ENCODE measurements at regions not wholly inside any gene's neighbourhood (a gene's known extent, or its start where the extent isn't known, plus 50 kb on each side); places are given as distances from the start of the nearest gene placed in this dataset.
"Not testable (repeated sequence)": the region's sequence is repeated elsewhere in the genome, so short reads cannot be mapped to it uniquely, and the experiment has no call there.

- Histone ChIP-seq H3K4me3 (ENCODE audit: low read depth, low read length) (no peak overlapping the region), H3K36me3 (ENCODE audit: control insufficient read depth, insufficient read depth, low read length) (no peaks in the 10 kb centered on the region), H3K9me3 (ENCODE audit: control insufficient read depth, insufficient read depth, low read depth, low read length) (peaks cover 11% of the 10 kb centered on the region), H3K27ac (ENCODE audit: low read depth, low read length) (no peak overlapping the region), H3K9ac (ENCODE audit: low read length) (no peak overlapping the region), H3K27me3 (ENCODE audit: control insufficient read depth, insufficient read depth, low read length) (peaks cover 4% of the 10 kb centered on the region), H3K4me1 (ENCODE audit: control insufficient read depth, insufficient read depth, low read length) (no peaks in the 10 kb centered on the region)
These were observed 200.7 kb downstream of the RRAGC start for GRCh38 chr1:38658883-38659282.

- Histone ChIP-seq H3K4me1 (ENCODE audit: control insufficient read depth, insufficient read depth, low read length) (no peaks in the 10 kb centered on the region), H3K9ac (ENCODE audit: low read length) (no peak overlapping the region), H3K4me3 (ENCODE audit: low read depth, low read length) (no peak overlapping the region), H3K36me3 (ENCODE audit: control insufficient read depth, insufficient read depth, low read length) (no peaks in the 10 kb centered on the region), H3K27ac (ENCODE audit: low read depth, low read length) (no peak overlapping the region), H3K9me3 (ENCODE audit: control insufficient read depth, insufficient read depth, low read depth, low read length) (peaks cover 11% of the 10 kb centered on the region), H3K27me3 (ENCODE audit: control insufficient read depth, insufficient read depth, low read length) (no peaks in the 10 kb centered on the region)
These were observed 201.7 kb downstream of the RRAGC start for GRCh38 chr1:38657873-38658272.

- H3K9me3 ChIP-seq (ENCODE audit: control insufficient read depth, insufficient read depth, low read depth, low read length) = peaks cover 11% of the 10 kb centered on the region
- H3K36me3 ChIP-seq (ENCODE audit: control insufficient read depth, insufficient read depth, low read length) = no peaks in the 10 kb centered on the region
- H3K4me3 ChIP-seq (ENCODE audit: low read depth, low read length) = no peak overlapping the region
- H3K4me1 ChIP-seq (ENCODE audit: control insufficient read depth, insufficient read depth, low read length) = no peaks in the 10 kb centered on the region
- no peak overlapping the region for H3K27ac ChIP-seq (ENCODE audit: low read depth, low read length)
- H3K9ac ChIP-seq (ENCODE audit: low read length) = no peak overlapping the region
- H3K27me3 ChIP-seq (ENCODE audit: control insufficient read depth, insufficient read depth, low read length) = no peaks in the 10 kb centered on the region
These were observed 202.2 kb downstream of the RRAGC start for GRCh38 chr1:38657207-38657840.

- Histone ChIP-seq H3K27me3 (ENCODE audit: control insufficient read depth, insufficient read depth, low read length) (no peaks in the 10 kb centered on the region), H3K9me3 (ENCODE audit: control insufficient read depth, insufficient read depth, low read depth, low read length) (peaks cover 11% of the 10 kb centered on the region), H3K4me1 (ENCODE audit: control insufficient read depth, insufficient read depth, low read length) (no peaks in the 10 kb centered on the region), H3K4me3 (ENCODE audit: low read depth, low read length) (no peak overlapping the region), H3K36me3 (ENCODE audit: control insufficient read depth, insufficient read depth, low read length) (no peaks in the 10 kb centered on the region), H3K27ac (ENCODE audit: low read depth, low read length) (no peak overlapping the region), H3K9ac (ENCODE audit: low read length) (no peak overlapping the region)
These were observed 202.8 kb downstream of the RRAGC start for GRCh38 chr1:38656726-38657125.

- Histone ChIP-seq H3K36me3 (ENCODE audit: control insufficient read depth, insufficient read depth, low read length) (no peaks in the 10 kb centered on the region), H3K9ac (ENCODE audit: low read length) (no peak overlapping the region), H3K27me3 (ENCODE audit: control insufficient read depth, insufficient read depth, low read length) (no peaks in the 10 kb centered on the region), H3K4me1 (ENCODE audit: control insufficient read depth, insufficient read depth, low read length) (no peaks in the 10 kb centered on the region), H3K9me3 (ENCODE audit: control insufficient read depth, insufficient read depth, low read depth, low read length) (no peaks in the 10 kb centered on the region), H3K27ac (ENCODE audit: low read depth, low read length) (no peak overlapping the region), H3K4me3 (ENCODE audit: low read depth, low read length) (no peak overlapping the region)
These were observed 207.4 kb downstream of the RRAGC start for GRCh38 chr1:38652217-38652616.

GRCh38 chr1:38651669-38652068 lies 207.9 kb downstream of the RRAGC start:
- Histone ChIP-seq H3K36me3 (ENCODE audit: control insufficient read depth, insufficient read depth, low read length) (no peaks in the 10 kb centered on the region), H3K4me1 (ENCODE audit: control insufficient read depth, insufficient read depth, low read length) (no peaks in the 10 kb centered on the region), H3K9ac (ENCODE audit: low read length) (no peak overlapping the region), H3K9me3 (ENCODE audit: control insufficient read depth, insufficient read depth, low read depth, low read length) (0 out of 2 replicates have a peak, but pooled peaks cover under 1% of the 10 kb centered on the region), H3K4me3 (ENCODE audit: low read depth, low read length) (no peak overlapping the region), H3K27me3 (ENCODE audit: control insufficient read depth, insufficient read depth, low read length) (no peaks in the 10 kb centered on the region), H3K27ac (ENCODE audit: low read depth, low read length) (no peak overlapping the region)

GRCh38 chr1:38648417-38648816 lies 211.2 kb downstream of the RRAGC start:
- Histone ChIP-seq H3K4me3 (ENCODE audit: low read depth, low read length) (no peak overlapping the region), H3K27ac (ENCODE audit: low read depth, low read length) (no peak overlapping the region), H3K4me1 (ENCODE audit: control insufficient read depth, insufficient read depth, low read length) (0 out of 2 replicates have a peak, but pooled peaks cover 2% of the 10 kb centered on the region), H3K9me3 (ENCODE audit: control insufficient read depth, insufficient read depth, low read depth, low read length) (peaks cover 12% of the 10 kb centered on the region), H3K36me3 (ENCODE audit: control insufficient read depth, insufficient read depth, low read length) (no peaks in the 10 kb centered on the region), H3K27me3 (ENCODE audit: control insufficient read depth, insufficient read depth, low read length) (no peaks in the 10 kb centered on the region), H3K9ac (ENCODE audit: low read length) (no peak overlapping the region)

GRCh38 chr1:38647341-38647740 lies 212.2 kb downstream of the RRAGC start:
- not testable (repeated sequence) for H3K27me3 ChIP-seq (ENCODE audit: control insufficient read depth, insufficient read depth, low read length); H3K36me3 ChIP-seq (ENCODE audit: control insufficient read depth, insufficient read depth, low read length); H3K4me3 ChIP-seq (ENCODE audit: low read depth, low read length); H3K27ac ChIP-seq (ENCODE audit: low read depth, low read length); H3K9ac ChIP-seq (ENCODE audit: low read length); H3K4me1 ChIP-seq (ENCODE audit: control insufficient read depth, insufficient read depth, low read length)
- peaks cover 12% of the 10 kb centered on the region for H3K9me3 ChIP-seq (ENCODE audit: control insufficient read depth, insufficient read depth, low read depth, low read length)

GRCh38 chr1:38644092-38644491 lies 215.5 kb downstream of the RRAGC start:
- H3K9ac ChIP-seq (ENCODE audit: low read length) = no peak overlapping the region
- H3K4me3 ChIP-seq (ENCODE audit: low read depth, low read length) = no peak overlapping the region

GRCh38 chr1:38641661-38642060 lies 217.9 kb downstream of the RRAGC start:
- no peak overlapping the region for H3K4me3 ChIP-seq (ENCODE audit: low read depth, low read length)
- no peaks in the 10 kb centered on the region for H3K36me3 ChIP-seq (ENCODE audit: control insufficient read depth, insufficient read depth, low read length)
- no peaks in the 10 kb centered on the region for H3K27me3 ChIP-seq (ENCODE audit: control insufficient read depth, insufficient read depth, low read length)
- no peak overlapping the region for H3K27ac ChIP-seq (ENCODE audit: low read depth, low read length)
- H3K9ac ChIP-seq (ENCODE audit: low read length) = no peak overlapping the region
- H3K4me1 ChIP-seq (ENCODE audit: control insufficient read depth, insufficient read depth, low read length) = 0 out of 2 replicates have a peak, but pooled peaks cover 2% of the 10 kb centered on the region
- H3K9me3 ChIP-seq (ENCODE audit: control insufficient read depth, insufficient read depth, low read depth, low read length) = peaks cover 18% of the 10 kb centered on the region

More at GRCh38 chr1:38644092-38644491, 215.5 kb downstream of the RRAGC start:
- Histone ChIP-seq H3K9me3 (ENCODE audit: control insufficient read depth, insufficient read depth, low read depth, low read length) (peaks cover 18% of the 10 kb centered on the region), H3K27me3 (ENCODE audit: control insufficient read depth, insufficient read depth, low read length) (no peaks in the 10 kb centered on the region), H3K4me1 (ENCODE audit: control insufficient read depth, insufficient read depth, low read length) (0 out of 2 replicates have a peak, but pooled peaks cover 2% of the 10 kb centered on the region), H3K36me3 (ENCODE audit: control insufficient read depth, insufficient read depth, low read length) (no peaks in the 10 kb centered on the region), H3K27ac (ENCODE audit: low read depth, low read length) (no peak overlapping the region)

- 0 out of 2 replicates have a peak, but pooled peaks cover 2% of the 10 kb centered on the region for H3K4me1 ChIP-seq (ENCODE audit: control insufficient read depth, insufficient read depth, low read length)
- H3K4me3 ChIP-seq (ENCODE audit: low read depth, low read length) = no peak overlapping the region
- H3K9ac ChIP-seq (ENCODE audit: low read length) = no peak overlapping the region
- peaks cover 7% of the 10 kb centered on the region for H3K9me3 ChIP-seq (ENCODE audit: control insufficient read depth, insufficient read depth, low read depth, low read length)
- no peaks in the 10 kb centered on the region for H3K27me3 ChIP-seq (ENCODE audit: control insufficient read depth, insufficient read depth, low read length)
- H3K27ac ChIP-seq (ENCODE audit: low read depth, low read length) = no peak overlapping the region
- H3K36me3 ChIP-seq (ENCODE audit: control insufficient read depth, insufficient read depth, low read length) = no peaks in the 10 kb centered on the region
These were observed 219.2 kb downstream of the RRAGC start for GRCh38 chr1:38640371-38640770.
